ENCODE measurements at regions not wholly inside any gene's neighbourhood (a gene's known extent, or its start where the extent isn't known, plus 50 kb on each side); places are given as distances from the start of the nearest gene placed in this dataset.

- H3K27me3 ChIP-seq (ENCODE audit: low read depth): no peaks in the 10 kb centered on the region
- DNase-seq: no peak
- peaks cover 6% of the 10 kb centered on the region for H3K9me3 ChIP-seq
- intact Hi-C loops (cut with DNase I): no loop called here
- no peaks in the 10 kb centered on the region for H3K36me3 ChIP-seq
- no peaks in the 10 kb centered on the region for H3K4me1 ChIP-seq
- peak; percentile 32 to 81 for ATAC-seq
- H3K4me3 ChIP-seq: no peak overlapping the region
- TF ChIP-seq, protein P1, sequence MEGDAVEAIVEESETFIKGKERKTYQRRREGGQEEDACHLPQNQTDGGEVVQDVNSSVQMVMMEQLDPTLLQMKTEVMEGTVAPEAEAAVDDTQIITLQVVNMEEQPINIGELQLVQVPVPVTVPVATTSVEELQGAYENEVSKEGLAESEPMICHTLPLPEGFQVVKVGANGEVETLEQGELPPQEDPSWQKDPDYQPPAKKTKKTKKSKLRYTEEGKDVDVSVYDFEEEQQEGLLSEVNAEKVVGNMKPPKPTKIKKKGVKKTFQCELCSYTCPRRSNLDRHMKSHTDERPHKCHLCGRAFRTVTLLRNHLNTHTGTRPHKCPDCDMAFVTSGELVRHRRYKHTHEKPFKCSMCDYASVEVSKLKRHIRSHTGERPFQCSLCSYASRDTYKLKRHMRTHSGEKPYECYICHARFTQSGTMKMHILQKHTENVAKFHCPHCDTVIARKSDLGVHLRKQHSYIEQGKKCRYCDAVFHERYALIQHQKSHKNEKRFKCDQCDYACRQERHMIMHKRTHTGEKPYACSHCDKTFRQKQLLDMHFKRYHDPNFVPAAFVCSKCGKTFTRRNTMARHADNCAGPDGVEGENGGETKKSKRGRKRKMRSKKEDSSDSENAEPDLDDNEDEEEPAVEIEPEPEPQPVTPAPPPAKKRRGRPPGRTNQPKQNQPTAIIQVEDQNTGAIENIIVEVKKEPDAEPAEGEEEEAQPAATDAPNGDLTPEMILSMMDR (IDR thresholded peaks at IDR 0.05): no peak
- H3K27ac ChIP-seq: no peak overlapping the region
Measured at GRCh38 chr3:164779816-164780215, 298.5 kb downstream of the SI start.

GRCh38 chr3:164752812-164753211, 325.5 kb downstream of the SI start:
- Histone ChIP-seq H3K4me3 (no peak overlapping the region), H3K36me3 (no peaks in the 10 kb centered on the region), H3K27ac (no peak overlapping the region), H3K4me1 (no peaks in the 10 kb centered on the region), H3K9me3 (no peaks in the 10 kb centered on the region), H3K27me3 (ENCODE audit: low read depth) (no peaks in the 10 kb centered on the region)
- DNase-seq (no peak), ATAC-seq (no peak)
- intact Hi-C loops (cut with DNase I): no loop called here
- TF ChIP-seq, protein P1 (IDR thresholded peaks at IDR 0.05): no peak

DNA sequence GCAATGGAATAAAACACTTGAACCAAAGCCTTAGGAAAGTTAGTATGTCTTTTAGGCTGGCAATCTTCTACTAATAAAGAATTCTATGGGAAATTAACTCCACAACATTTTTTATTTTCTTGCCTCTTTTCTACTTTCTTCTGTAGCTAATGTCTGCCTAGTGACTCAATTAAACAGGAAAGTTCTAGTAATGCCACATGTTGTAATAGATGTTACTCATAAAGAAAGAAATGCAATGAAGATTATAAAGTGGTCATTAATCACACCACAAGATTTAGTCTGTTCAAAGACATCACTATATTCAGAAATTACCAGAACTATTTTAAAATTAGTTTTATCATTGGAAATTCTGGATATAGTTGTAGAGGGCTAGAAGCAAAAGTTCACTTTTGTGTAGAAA, 329.7 kb downstream of the SI start:
- Histone ChIP-seq H3K4me1 (no peaks in the 10 kb centered on the region), H3K27ac (no peak overlapping the region), H3K9me3 (no peaks in the 10 kb centered on the region), H3K27me3 (ENCODE audit: low read depth) (no peaks in the 10 kb centered on the region), H3K4me3 (no peak overlapping the region), H3K36me3 (no peaks in the 10 kb centered on the region)
- DNase-seq (no peak), ATAC-seq (no peak)
- TF ChIP-seq, protein P1 (IDR thresholded peaks at IDR 0.05): no peak
- intact Hi-C loops (cut with DNase I): no loop called here

GRCh38 chr3:164741869-164742268, 336.4 kb downstream of the SI start:
- no peak for ATAC-seq
- no peak for DNase-seq
- TF ChIP-seq, protein P1 (IDR thresholded peaks at IDR 0.05): no peak
- Histone ChIP-seq H3K36me3 (no peaks in the 10 kb centered on the region), H3K27ac (no peak overlapping the region), H3K4me1 (no peaks in the 10 kb centered on the region), H3K4me3 (no peak overlapping the region), H3K9me3 (no peaks in the 10 kb centered on the region), H3K27me3 (ENCODE audit: low read depth) (no peaks in the 10 kb centered on the region)
- intact Hi-C loops (cut with DNase I): no loop called here

- TF ChIP-seq, protein P1 (IDR thresholded peaks at IDR 0.05): no peak
- H3K36me3 ChIP-seq: no peaks in the 10 kb centered on the region
- H3K4me1 ChIP-seq: no peaks in the 10 kb centered on the region
- ATAC-seq (no peak), DNase-seq (no peak)
- H3K27me3 ChIP-seq (ENCODE audit: low read depth): no peaks in the 10 kb centered on the region
- H3K9me3 ChIP-seq: no peaks in the 10 kb centered on the region
- intact Hi-C loops (cut with DNase I): no loop called here
- H3K4me3 ChIP-seq: no peak overlapping the region
- no peak overlapping the region for H3K27ac ChIP-seq
Measured at GRCh38 chr3:164737174-164737573, 341.1 kb downstream of the SI start.

- TF ChIP-seq, protein P1 (IDR thresholded peaks at IDR 0.05): no peak
- DNase-seq: no peak
- Histone ChIP-seq H3K9me3 (no peaks in the 10 kb centered on the region), H3K36me3 (no peaks in the 10 kb centered on the region), H3K27me3 (ENCODE audit: low read depth) (no peaks in the 10 kb centered on the region), H3K27ac (no peak overlapping the region), H3K4me1 (no peaks in the 10 kb centered on the region), H3K4me3 (no peak overlapping the region)
- intact Hi-C loops (cut with DNase I): no loop called here
- no peak for ATAC-seq
Measured at GRCh38 chr3:164732166-164732565, 346.1 kb downstream of the SI start.

Measured in lower lobe of right lung (tissue), 2 donors.